ENCODE measurements at regions not wholly inside any gene's neighbourhood (a gene's known extent, or its start where the extent isn't known, plus 50 kb on each side); places are given as distances from the start of the nearest gene placed in this dataset.
A peak's percentile ranks its signal among the peaks of the same experiment; 100 is the strongest.

DNA sequence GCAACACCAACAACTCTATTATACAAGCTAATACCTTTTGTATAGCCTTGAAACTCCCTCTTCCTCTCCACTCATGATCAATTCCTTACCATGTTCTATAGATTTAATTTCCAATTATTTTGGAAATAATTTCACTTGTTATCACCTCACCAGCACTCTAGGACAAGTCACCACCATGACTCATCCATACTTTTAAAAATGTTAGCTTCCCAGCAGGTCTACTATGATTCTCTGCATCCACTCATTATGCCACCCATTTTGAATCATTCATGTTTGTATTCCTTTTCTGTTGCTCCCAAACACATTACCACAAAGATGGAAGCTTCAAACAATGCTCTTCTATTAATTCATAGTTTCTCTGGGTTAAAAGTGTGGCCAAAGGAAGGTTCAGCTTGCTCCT lies 469.6 kb downstream of the PDGFC start:
- H3K4me3 ChIP-seq (ENCODE audit: low read length): no peak overlapping the region
- TF ChIP-seq CTCF (IDR thresholded peaks at IDR 0.05; ENCODE audit: insufficient read depth, low read depth, low read length, missing control alignments): no peak
- DNase-seq (ENCODE audit: low read depth): peak; percentile 6

DNA sequence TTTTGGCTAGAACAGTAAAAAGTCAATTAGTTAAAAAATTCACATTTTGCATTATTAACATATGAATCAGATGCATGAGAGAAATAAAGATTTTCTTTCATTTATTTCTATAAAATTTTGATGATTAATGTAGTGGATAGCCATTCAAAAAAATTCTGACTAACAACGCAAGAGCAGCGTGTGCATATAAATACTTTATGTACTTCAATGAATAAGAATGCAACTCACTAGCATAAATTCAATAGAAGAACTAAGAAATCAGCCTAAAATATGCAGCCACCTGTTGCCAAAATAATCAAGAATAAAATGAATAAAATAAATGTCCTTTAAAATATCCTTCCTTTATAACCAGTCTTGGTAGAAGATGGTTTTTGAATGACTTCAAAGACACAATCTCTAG lies 471.9 kb downstream of the PDGFC start:
- TF ChIP-seq CTCF (IDR thresholded peaks at IDR 0.05; ENCODE audit: insufficient read depth, low read depth, low read length, missing control alignments): no peak
- no peak for DNase-seq (ENCODE audit: low read depth)
- no peak overlapping the region for H3K4me3 ChIP-seq (ENCODE audit: low read length)

GRCh38 chr4:156497486-156497885 lies 474.1 kb downstream of the PDGFC start:
- DNase-seq (ENCODE audit: low read depth): no peak
- no peak for TF ChIP-seq CTCF (IDR thresholded peaks at IDR 0.05; ENCODE audit: insufficient read depth, low read depth, low read length, missing control alignments)
- H3K4me3 ChIP-seq (ENCODE audit: low read length): no peak overlapping the region

DNA sequence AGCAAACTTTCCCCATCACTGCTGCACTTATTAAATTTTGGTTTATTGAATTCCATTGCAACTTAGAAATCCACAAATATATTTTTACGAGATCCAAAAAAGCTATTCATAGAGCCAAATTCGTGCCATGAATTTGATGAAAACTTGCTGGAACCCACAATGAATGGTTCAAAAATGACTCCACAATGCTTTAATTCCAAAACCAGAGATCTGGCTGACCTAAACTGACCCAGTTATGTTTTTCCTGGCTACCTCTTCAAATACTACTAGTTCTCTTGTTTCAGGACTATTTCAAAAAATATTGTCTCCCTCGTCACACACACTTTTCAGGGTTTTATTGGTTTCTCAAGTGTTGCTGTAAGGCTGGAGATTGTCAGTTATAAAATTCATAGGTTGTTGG lies 474.8 kb downstream of the PDGFC start:
- H3K4me3 ChIP-seq (ENCODE audit: low read length): no peak overlapping the region
- no peak for TF ChIP-seq CTCF (IDR thresholded peaks at IDR 0.05; ENCODE audit: insufficient read depth, low read depth, low read length, missing control alignments)
- DNase-seq (ENCODE audit: low read depth): no peak

DNA sequence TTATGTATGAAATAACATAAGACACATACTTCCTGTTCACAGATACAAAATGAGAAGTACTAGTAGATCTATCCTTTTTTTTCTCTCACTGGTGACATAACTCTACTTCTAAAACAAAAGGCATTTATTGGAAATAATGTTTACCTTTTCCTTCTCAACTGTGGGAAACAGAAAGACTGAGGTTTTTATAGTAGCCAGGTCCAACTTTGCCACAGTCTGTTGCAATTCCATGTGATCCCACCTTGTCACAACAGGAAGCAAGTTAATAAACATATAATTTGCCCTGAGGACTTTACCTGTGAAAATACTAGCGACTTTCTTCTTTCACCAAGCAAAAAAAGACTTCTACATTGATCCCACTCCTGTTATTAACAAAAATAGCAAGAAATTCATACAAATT lies 475.8 kb downstream of the PDGFC start:
- no peak for TF ChIP-seq CTCF (IDR thresholded peaks at IDR 0.05; ENCODE audit: insufficient read depth, low read depth, low read length, missing control alignments)
- DNase-seq (ENCODE audit: low read depth): peak; percentile 5
- H3K4me3 ChIP-seq (ENCODE audit: low read length): no peak overlapping the region

- no peak for TF ChIP-seq CTCF (IDR thresholded peaks at IDR 0.05; ENCODE audit: insufficient read depth, low read depth, low read length, missing control alignments)
- no peak overlapping the region for H3K4me3 ChIP-seq (ENCODE audit: low read length)
- no peak for DNase-seq (ENCODE audit: low read depth)
Observed at GRCh38 chr4:156495091-156495490, 476.5 kb downstream of the PDGFC start.

- no peak for DNase-seq (ENCODE audit: low read depth)
Observed at GRCh38 chr4:156493858-156494257, 477.7 kb downstream of the PDGFC start.

More at GRCh38 chr4:156493858-156494257, 477.7 kb downstream of the PDGFC start:
- no peak overlapping the region for H3K4me3 ChIP-seq (ENCODE audit: low read length)
- no peak for TF ChIP-seq CTCF (IDR thresholded peaks at IDR 0.05; ENCODE audit: insufficient read depth, low read depth, low read length, missing control alignments)

Measured in epithelial cell of esophagus (primary cell).